NCI-H2081 (cell line): ENCODE measurements at regions not wholly inside any gene's neighbourhood (a gene's known extent, or its start where the extent isn't known, plus 50 kb on each side); places are given as distances from the start of the nearest gene placed in this dataset.
A peak's percentile ranks its signal among the peaks of the same experiment; 100 is the strongest.

ENCODE experiments used
- DNase-seq, 2 experiments: peaks; one replicate each; lab custom pipeline; 2025; lab: John Stamatoyannopoulos, UW

DNA sequence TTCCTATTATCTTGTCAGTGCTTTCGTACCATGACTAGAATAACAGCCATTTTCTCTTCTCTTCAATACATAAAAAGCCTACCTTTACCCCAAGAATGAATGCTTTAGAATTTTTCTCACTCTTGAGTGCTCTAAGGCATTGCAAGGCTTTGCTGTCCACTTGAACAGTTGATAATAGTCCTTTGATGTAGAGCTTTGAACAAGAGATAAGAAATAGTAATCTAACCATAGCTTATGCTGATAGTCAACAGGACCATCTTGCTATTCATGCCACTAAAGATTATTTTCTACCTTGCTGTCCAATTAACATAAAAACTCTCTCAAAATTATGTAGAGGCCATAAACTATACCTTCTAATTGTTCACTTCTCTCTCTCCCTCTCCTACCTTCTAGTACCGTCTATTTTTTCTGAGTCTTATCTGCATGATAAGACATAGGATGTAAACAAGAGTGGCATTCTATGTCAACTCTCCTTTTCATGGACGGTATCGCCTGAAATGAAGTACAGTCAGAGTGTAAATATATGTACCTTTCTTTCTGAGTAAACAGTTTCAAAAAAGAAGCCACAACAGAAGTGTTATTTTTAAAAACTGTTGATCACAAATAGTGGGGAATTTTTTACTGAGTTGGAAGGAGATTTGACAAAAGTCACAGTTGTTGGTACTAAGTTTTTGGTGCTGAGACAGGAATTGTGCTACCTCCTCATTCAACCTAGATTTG is 297.9 kb downstream of the NDFIP2 start:
- no peak for DNase-seq

DNA sequence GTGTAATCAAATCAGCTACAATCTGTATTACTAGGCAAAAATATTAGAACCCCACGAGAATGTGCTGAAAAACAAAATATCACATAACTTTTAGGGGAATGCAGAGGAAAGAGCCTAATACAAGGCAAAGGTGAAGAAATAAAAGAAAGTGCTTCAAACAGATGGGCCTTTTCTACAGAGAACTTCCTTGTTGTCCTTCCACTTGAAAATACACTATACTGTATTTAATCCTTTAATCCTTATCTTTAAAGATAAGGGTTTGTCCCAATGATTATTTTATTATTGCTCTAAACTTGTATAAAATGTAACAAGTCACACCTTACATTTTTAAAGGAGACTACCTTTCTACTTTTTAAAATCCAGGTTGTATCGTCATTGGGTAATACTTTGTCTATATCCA is 296.5 kb downstream of the NDFIP2 start:
- DNase-seq, result no peak

DNA sequence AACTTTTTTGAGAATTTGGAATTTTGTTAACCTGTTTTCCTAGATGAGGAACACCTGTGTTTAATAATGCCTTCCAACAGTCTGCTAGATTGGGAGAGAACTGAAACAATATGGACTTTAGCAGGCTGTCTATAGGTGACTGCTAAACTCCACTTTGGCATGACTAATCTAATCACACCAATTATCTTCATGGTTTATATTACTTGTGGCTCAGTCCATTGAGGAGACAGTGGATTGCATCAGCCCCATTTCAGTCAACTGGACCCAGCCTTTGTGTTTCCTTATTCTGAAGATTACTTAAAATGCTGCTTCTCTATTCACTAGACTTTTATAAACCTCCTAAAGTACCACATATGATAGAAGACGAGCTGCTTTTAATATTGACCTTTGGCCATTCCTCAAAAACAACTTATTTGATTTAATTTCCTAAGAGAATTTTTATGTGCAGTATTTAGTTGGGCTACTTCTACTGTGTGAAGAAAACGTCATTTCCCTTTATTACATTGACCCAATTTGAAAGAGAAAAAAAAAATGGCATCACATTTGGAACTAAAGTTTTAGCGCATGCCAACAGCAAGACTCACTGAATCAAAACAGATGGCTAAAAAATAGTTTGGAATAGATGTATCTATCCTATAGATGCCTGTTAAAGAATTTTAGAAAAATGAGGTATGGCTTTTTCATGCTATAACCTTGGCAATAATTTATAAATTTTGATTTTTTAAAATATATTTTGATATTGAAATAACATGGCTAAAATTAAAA is 295.8 kb downstream of the NDFIP2 start:
- DNase-seq, result peak in 1 of 2 experiments; percentile 0

DNA sequence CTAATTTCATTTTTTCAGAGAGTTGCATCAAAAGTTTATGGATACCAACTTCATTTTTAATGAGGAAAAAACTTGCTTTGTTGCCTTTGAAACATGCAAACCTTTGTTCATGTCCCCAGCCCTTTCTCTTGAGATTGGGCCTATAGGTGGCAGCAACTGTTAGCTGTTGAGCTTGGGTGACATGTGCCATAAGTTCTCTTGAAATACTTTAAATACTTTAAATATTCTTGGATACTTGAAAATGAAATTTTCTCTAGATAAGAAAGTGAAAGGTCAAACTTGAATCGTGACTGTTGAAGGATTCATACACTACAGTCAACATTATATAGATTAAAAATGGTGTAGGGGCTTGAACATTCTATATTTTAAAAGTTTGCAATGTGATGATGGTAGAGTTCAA is 294.9 kb downstream of the NDFIP2 start:
- DNase-seq, result peak in 1 of 2 experiments; percentile 4

DNA sequence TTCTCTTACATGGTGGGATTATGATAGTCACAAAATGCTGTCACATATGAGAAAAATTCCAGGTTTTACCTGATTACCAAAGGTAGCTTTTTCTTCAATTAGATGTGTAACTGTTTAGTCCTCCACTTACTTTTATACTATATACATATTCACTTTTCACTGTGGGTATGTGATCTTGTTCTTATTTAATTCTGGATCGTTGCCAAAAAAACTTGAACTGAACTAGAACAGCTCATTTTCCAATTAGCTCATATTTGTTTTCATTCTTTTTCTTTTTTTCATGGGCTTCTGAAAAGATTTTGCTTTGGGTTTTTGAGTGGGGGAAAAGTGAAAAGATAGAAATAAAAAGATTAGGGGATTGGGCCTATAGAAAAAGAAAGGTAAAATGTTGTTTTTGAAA is 291.9 kb downstream of the NDFIP2 start:
- DNase-seq, result no peak

DNA sequence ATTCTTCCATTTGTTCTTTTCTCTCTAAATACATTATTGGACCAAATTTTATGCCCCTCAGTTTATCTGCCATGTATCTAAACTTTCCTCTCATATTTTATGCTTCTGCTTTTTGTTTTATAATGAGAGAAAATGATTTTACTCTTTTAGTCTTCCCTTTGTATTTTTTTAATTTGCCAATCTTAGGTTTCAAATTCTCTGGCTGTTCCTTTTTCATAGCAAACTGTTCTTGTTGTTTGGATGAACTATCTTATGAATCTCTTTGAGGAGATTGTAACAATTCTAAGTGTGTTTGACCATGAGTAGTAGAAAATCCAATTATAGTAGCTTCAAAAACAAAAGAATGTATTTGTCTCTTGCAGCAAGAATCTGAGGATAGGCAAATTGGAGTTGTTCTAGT is 290.5 kb downstream of the NDFIP2 start:
- DNase-seq, result no peak

DNA sequence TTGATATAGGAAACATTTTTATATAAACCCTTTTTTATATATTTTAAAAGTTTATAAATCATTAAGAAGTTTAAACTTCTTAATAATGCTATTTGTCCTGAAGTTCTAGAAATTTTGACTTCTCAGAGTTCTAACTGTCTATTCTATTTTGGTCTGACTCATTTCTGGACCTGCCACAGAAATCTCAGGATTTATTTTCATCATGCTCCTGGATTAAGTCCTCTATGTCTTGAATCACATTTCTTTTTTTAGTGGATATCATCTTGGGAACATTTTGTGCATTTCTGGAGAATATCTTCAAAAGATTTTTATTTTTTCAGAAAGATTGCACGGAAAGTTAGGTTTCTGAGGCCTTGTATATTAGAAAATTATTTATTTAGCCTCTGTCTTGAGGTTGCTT is 289.1 kb downstream of the NDFIP2 start:
- no peak for DNase-seq

DNA sequence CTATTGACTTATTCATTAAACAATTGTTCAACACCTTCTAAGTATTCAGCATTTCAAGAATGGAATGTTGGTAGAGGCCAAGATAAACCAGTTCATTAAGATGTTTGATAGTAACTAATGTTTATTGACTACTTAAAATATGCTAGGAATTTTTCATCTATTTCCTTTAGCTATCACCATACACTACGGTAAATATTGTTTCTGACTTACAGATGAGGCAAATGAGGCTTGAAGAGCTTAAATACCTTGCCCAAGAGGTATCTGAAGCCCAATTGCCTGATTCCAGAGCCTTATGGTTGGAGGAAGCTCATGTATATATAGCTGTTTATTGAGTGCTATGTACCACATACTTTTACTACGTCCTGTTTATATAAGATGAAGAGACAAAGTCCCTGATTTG is 286.2 kb downstream of the NDFIP2 start:
- DNase-seq, result no peak

DNA sequence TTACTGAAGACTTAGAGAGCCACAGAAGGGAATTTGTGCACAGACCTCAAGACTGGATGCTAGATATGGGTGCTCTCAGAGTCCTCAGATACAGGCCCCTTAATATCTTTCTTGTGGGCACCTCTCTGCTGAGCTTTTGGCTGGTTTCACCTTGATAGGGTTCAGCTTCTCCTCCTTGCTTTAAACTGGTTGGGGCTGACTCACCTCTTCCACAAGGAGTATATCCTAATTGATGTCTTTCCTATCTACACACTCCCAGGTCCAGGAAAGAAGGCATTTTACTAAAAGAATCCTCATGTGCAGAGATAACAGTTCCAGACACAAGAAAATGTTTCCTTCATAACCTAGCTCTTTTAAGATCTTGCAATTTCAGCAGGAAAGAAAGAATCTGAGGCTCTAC is 284.4 kb downstream of the NDFIP2 start:
- DNase-seq, result no peak

DNA sequence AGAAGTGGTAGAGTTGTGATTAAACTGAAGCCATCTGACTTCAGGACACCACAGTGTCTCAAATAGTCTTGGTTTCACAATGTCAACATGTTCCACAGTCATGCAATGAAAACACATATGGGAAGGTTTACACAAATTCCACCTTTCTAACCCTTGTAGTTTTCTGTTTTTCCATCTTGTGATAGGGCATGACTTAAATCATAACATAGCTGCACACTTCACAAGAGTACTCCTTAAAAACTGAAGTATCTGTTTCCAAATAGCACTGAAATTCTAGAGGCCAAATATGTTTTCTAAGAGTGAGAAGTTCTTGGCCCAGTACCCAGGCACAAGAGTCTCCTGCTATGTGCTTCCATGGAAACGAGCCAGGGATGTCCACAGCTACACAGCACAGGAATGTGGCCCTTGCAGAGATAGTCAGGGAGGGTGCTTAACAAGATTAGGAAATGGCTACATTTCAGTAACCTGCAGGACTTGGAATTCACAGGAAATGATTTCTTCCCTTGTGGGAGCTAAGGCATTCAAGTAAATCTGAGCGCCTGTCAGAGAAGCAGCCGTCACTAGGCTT is 269.1 kb downstream of the NDFIP2 start:
- no peak for DNase-seq

DNA sequence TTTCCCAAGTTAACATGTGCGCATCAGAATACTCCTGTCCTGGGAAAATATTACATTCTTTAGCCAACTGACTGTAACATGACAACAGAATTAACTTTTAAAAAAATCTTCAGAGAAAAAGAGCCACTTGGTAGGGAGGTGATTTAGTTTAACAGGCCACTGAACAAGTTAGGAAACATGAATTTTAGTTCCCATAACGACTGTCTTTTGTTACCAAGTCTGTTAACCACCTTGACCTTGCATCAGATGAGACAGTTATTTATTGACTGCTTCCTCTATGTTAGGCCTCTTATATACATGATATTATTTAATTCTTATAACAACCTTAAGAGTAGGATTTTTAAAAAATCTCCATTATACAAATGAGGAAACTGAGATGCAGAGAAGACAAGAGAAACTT is 268.6 kb downstream of the NDFIP2 start:
- no peak for DNase-seq

DNA sequence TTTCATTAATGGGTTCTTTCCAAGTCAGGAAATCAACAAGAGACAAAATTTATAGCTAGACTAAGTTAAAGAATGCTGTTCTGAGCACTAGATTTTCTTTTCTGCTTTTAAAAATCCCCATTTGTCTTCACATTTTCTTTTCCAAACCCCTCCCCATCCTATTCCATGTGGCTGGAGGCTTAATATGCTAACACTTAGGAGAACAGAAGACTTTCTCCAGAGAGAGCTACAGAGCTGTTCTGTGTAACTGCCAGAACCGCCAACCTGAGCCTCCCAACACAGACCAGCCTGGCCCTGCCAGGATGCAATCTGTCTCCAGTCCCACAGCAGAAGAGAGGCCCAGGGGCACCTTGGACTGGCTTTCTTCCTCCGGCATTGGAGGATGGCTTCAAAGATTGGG is 264.1 kb downstream of the NDFIP2 start:
- DNase-seq, result no peak

DNA sequence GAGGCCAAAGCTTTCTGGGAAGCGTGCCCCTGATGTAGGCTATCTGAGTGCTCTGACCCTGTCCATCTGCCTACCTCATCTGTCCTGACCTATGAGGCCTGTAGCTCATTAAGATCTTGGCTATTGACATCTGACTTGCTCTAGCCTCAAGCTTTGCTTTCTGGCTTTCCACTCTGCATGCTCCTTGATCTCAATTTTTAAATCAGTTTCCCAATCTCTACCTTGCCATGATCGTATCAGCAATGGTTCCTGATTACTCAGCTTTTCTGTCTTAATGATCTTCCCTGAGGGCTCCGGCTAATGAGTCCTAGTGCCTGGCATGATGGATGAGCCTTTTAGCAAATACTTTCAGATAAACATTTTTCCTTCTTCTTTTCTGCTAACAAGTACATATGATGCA is 262.0 kb downstream of the NDFIP2 start:
- DNase-seq, result no peak

DNA sequence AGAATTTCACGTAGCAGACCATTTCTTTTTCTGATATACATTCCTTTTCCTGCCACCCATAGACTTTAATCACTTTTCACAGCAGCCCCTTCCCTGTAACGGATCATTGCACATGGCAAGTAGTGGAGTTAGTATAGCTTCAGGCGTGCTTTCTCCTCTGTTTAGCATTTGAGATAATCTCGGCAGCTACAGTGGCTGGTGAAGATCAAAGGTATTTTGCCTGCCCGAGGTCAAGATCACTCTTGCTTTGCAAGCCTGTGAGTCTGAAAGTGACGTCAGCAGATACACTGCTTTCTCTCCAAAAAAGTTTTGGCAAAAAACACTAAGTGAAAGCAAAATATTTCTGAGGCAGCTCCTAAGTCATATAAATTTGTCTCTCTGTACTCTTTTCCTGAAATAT is 260.0 kb downstream of the NDFIP2 start:
- no peak for DNase-seq

DNA sequence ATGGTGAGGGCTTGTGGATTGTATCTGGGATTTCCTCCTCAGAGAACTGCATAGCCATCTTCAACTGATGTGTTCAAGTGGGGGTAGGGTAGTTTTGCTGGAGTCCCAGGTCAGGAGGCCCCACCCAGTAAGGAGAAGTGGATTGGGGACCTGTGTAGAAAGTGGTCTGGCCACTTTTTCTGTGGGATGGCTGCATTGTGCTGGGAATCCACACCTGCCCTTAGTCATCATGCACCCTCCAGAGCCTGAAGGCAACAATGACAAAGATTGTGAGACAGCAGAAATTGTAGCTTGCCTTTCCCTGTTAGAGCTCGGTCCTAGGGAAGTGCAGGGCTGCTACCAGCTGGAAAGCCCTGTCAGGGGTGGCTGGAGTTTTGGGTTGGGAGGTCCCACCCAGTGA is 255.4 kb downstream of the NDFIP2 start:
- DNase-seq, result no peak

DNA sequence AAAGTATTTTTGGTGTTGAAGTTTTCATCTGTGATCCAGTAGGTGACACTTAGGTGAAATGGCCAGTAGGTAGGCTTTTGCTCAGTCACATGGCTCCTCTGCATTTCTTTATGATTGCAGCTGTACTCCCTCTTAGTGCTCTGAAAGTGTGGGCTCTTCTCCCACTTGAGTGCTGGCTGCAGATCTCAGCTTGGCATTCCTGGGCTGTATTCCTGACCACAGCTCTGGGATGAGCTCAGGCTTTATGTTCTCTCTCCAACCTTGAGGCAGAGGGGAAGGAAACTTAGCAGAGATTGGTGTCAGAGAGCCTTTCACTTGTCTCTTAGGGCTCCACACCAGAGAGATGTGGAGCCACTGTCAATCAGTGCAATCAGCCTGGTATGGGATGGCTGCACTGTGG is 254.3 kb downstream of the NDFIP2 start:
- no peak for DNase-seq

DNA sequence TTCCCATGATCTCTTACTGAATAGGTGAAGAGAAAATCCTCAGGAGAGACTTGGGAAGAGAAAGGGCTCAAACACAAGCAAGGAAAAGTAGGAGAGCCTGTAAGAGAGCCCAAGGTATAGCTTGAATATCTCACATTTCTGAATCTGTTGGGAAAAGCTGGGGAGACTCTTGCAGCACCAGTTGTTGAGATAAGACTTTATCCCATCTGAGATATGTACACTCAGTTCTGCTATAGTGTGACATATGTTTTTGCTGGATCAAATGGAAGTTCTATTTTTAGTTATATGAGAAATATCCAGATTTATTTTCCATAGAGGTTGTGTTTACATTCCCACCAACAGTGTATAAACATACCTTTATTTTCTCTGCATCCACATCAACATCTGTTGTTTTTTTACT is 246.1 kb downstream of the NDFIP2 start:
- no peak for DNase-seq

DNA sequence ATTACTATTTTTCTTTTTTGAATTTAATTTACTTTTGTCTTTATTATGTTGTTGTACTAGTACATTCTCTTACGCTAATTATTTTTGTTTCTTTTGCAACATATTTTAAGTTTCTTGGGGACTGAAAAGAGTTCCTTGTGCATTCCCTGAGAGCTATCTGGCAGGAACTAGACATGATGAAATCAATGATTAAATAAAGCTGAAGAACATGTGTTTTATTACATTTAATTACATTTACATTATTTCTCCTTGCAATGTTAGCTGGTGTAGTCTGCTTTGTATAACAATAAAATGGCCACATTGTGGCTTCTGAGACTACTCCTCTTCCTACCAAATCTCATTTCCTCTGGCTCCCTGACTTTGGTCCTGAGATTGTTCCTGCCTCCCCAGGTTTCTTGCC is 244.9 kb downstream of the NDFIP2 start:
- DNase-seq, result no peak

DNA sequence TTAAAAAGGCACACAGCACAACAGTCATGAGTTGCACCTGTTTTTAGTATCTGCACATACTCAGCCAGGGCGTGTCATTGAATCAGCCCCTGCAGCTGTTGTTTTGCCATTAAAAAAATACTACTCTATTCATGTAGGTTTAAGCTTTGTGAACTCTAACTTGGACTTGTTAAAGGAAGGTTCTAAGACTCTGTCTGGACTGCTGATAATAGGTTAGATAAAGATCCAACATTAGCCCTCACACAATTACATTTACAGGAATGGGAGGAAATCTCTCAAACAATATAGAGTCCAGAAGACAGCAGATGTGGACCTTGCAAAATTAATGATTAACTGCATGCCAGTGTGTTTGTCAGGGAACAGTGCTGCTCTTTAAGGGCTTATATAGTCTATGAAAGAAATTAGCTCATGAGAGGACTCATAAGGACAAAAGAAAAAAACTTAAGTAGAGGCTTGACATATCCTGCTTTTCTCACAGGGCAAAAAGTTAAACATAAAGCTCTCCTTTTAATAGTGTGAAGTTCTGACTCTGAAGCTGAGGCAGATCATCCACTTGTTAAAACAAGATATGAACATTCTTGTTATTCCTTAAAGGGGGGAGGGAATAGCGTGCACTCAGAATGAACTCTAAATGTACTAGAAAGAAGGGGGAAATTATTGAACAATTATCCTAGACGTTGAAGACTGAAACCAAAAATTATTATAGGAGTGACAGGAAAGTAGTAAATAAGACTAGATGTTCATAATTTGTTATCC is 243.6 kb downstream of the NDFIP2 start:
- DNase-seq, result no peak

DNA sequence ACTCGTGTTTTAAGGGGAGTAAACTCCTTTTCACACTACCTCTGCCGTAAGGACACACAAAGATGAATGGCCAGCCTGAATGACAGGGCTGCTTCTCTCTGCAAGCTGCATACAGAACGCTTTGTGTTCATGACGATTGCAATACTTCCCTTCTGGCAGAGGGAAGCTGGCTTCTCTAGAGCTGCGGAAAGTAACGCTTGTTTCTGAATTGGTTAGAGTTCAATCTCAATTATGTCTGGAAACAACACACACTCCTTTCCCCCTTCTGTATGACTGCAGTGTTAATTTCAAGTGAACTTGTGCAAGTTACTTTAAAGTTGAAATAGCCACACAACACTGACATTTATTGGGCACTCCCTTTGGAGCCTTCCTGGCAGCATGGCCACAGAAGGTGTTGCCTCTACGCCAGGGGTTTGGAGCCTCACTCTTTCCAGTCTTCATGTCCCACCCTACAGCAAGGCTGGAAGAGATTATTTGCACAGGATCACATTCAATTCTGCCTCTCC is 242.6 kb downstream of the NDFIP2 start:
- DNase-seq, result no peak

DNA sequence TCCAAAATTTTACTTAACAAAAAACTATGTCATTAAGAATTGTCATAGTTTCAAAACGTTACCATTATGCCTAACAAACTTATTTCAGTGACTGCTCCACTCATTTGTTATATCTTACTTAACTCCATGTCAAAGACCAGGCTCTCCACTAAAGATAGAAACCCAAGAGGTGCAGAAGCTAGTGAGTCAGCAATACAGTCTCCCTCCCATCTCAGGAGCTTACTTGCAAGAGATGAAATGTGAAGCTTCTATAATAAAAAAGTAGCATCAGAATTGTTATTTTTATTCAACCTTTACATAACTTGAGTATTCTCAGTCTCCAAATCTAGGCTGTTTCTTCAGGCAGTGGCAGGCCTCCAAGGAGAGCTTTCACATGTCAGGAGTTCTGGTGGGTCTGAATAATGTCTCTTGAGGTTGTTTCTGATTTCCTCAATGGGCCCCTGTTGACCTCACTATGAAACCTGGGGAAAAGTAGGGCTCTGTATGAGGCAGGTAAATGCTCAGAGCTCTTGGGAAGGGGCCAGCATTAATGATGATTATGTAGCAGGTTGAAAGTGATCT is 242.0 kb downstream of the NDFIP2 start:
- no peak for DNase-seq

DNA sequence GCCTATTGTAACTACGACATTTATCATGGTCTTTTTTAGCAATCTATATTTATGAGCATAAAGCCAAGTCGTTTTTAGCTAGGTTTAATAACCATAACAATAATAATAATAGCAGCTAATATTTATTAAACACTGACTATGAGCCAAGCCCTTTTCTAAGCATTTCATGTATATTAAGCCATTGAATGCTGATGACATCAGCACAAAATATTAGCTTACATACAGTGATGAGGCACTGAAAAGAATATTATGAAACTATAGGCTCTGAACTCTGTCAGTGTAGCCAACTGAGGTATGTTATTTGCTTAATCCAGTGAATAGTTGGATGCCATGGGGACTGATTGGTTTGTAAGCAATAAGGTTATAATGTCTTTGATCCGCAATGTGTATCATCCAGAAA is 235.2 kb downstream of the NDFIP2 start:
- no peak for DNase-seq
